ENCODE measurements at regions not wholly inside any gene's neighbourhood (a gene's known extent, or its start where the extent isn't known, plus 50 kb on each side); places are given as distances from the start of the nearest gene placed in this dataset.

GRCh38 chr5:67963789-67964519 is 251.6 kb upstream of the PIK3R1 start (continued):
- TF ChIP-seq SKIL (IDR thresholded peaks at IDR 0.05; ENCODE audit: low read depth, poor library complexity, severe bottlenecking) = no peak

GRCh38 chr5:67960939-67961338 is 254.6 kb upstream of the PIK3R1 start:
- ChIA-PET SMC1A (ENCODE audit: uncharacterized antibody, unreplicated experiment) (no interaction called here), POLR2A (no interaction called here), CTCF (no interaction called here), RAD21 (ENCODE audit: unreplicated experiment) (no interaction called here)
- Histone ChIP-seq H3K9me3 (replicated peaks; ENCODE audit: control insufficient read depth, insufficient read depth, low read length) (no peaks in the 10 kb centered on the region), H3K9ac (ENCODE audit: control insufficient read depth, insufficient read depth, low read length) (no peak overlapping the region), H3K4me1 (ENCODE audit: control insufficient read depth, insufficient read depth, low read length) (no peaks in the 10 kb centered on the region), H3K36me3 (ENCODE audit: control insufficient read depth in 2 of 2, insufficient read depth in 2 of 2, low read length in 1 of 2) (no peaks in the 10 kb centered on the region), H3K27me3 (replicated peaks in 1 of 2; ENCODE audit: control insufficient read depth in 2 of 2, insufficient read depth in 2 of 2, low read length in 1 of 2) (no peaks in the 10 kb centered on the region), H3K4me2 (ENCODE audit: control insufficient read depth, insufficient read depth) (no peak overlapping the region), H3K4me3 (no peak overlapping the region), H4K20me1 (ENCODE audit: control insufficient read depth, insufficient read depth) (no peaks in the 10 kb centered on the region), H3K27ac (ENCODE audit: control insufficient read depth, insufficient read depth) (no peak overlapping the region), H3K79me2 (ENCODE audit: control insufficient read depth, insufficient read depth, low read length) (no peaks in the 10 kb centered on the region), H2AFZ (ENCODE audit: control insufficient read depth, low read depth, low read length) (no peak overlapping the region)
- FAIRE-seq = no peak
- no peak for ATAC-seq
- in situ Hi-C loops (cut with MboI) = no loop called here
- DNase-seq (ENCODE audit: low read depth, low spot score) = no peak
- no TSS peak for BruUV-seq (replicated peaks)
- TF ChIP-seq TAF1 (IDR thresholded peaks at IDR 0.05; ENCODE audit: borderline replicate concordance, low read depth, low read length) = no peak
- TF ChIP-seq NR2C1 (IDR thresholded peaks at IDR 0.05) = no peak
- no peak for TF ChIP-seq ASH2L (IDR thresholded peaks at IDR 0.05; ENCODE audit: borderline replicate concordance, low read depth)
- TF ChIP-seq MLLT1 (IDR thresholded peaks at IDR 0.05) = no peak
- TF ChIP-seq SMAD1 (IDR thresholded peaks at IDR 0.05; ENCODE audit: low read depth, partially characterized antibody) = no peak
- no peak for TF ChIP-seq RAD51 (IDR thresholded peaks at IDR 0.05)
- no peak for TF ChIP-seq MTA2 (IDR thresholded peaks at IDR 0.05; ENCODE audit: low read depth)
- no peak for TF ChIP-seq E4F1 (IDR thresholded peaks at IDR 0.05; ENCODE audit: borderline replicate concordance, partially characterized antibody)
- TF ChIP-seq ZBED1 (IDR thresholded peaks at IDR 0.05; ENCODE audit: borderline replicate concordance) = no peak
- no peak for TF ChIP-seq NBN (IDR thresholded peaks at IDR 0.05)
- TF ChIP-seq ELK1 (IDR thresholded peaks at IDR 0.05; ENCODE audit: low read depth, low read length) = no peak
- WGBS (ENCODE audit: insufficient coverage, insufficient replicate concordance, low lambda C conversion rate, missing lambda C conversion rate) = 18% methylated on average over 2 of the region's 2 CpGs
- intact Hi-C loops (cut with micrococcal nuclease; ENCODE audit: unreplicated experiment) = no loop called here
